NCI-H1417 treated with DMSO at 0.1 percent for 48 hours (cell line): ENCODE measurements at regions not wholly inside any gene's neighbourhood (a gene's known extent, or its start where the extent isn't known, plus 50 kb on each side); places are given as distances from the start of the nearest gene placed in this dataset.

ENCODE experiments used
- DNase-seq: peaks from one replicate; lab custom pipeline; 2025; lab: John Stamatoyannopoulos, UW

DNA sequence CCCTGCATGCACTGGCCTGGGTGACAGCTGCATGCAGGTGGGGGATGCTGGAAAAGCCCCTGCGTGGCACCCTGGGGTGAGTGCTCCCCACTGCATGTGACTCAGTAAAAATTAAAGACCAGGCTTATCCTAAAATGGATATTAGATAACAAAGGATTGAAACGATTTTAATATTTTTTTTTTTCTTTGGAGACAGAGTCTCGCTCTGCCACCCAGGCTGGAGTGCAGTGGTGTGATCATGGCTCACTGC lies 334.9 kb downstream of the C16orf95 start:
- DNase-seq, result no peak

DNA sequence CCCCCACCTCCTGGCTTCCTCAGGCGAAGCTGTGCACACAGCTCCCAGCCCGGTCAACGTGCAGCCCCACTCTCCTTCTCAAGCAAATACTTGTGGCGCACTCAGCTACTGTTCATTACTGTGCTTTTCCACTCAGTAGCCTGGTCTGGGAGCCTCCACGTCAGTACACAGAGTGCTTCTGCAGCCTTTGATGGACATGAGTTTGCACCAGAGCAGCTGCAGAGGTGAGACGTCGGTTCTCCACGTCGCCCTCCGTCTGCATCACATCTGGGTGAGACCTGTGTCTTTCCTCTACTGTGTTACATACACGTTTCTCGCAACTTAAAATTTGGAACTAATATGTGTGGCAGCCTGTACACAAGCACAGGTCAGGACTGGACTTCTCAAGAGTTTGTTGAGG lies 334.3 kb downstream of the C16orf95 start:
- no peak for DNase-seq

DNA sequence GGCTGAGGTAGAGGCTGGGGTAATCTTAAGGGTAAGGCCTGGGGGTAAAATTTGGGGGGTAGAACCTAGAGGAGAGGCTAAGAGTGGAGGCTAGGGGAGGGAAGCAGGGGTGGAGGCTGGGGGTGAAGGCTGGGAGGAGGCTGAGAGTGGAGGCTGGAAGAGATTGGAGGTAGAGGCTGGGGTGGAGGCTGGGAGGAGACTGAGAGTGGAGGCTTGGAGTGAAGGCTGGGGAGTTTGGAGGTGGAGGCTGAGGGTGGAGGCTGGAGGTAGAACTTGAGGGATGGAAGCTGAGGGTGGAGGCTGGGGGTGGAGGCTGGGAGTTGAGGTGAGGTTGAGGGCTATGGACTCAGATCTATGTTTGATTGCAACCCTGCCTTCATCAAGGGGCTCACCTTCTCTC lies 333.6 kb downstream of the C16orf95 start:
- no peak for DNase-seq

DNA sequence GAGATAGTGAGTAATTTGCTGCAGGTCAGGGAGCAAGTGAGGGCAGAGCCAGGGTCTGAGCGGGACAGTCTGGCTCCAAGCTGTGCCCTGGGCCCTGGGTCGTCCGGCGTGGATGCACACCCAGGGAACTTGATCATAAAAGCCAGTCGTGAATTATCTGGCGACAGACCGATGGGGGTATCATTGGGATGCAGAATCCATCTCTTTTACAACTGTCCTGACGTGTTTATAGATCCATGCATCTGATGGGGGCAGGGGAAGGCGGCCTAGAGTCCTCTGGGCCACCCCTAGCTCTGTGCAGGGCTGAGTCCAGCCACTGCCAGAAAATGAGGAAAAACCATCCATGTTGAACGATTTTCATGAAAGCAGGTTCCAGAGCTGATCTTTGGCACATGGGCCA lies 332.8 kb downstream of the C16orf95 start:
- DNase-seq, result no peak

DNA sequence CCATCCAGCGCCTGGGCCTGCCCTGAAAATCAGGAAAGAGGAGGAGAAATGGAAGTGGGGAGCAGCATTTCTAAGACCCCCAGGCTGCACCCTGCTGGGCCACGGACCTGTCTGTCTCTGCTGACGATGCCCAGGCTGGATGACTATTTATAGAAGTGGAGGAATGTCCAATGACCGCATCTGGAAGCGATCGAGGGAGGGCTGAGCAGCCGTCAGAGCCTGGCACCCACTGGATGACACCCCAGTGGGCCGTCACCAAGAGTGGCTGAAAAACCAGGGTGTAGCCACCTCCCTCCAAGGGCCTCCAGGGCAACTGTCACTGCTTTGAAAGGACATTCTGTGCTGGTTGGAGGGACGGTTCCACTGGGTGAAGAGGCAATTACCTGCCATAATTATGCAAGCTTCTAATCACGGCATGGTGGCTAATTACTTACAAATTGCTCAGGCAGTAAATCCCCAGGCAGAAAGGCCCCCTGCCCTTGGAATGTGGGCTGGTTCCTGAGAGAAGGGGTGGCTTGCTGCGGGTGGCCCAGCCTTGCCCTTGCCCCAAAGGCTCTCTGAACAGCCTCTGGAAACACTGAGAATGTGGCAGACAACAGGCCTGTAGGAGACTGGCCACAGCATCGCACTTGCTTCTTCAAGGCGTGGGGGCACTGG lies 332.1 kb downstream of the C16orf95 start:
- DNase-seq, result no peak

DNA sequence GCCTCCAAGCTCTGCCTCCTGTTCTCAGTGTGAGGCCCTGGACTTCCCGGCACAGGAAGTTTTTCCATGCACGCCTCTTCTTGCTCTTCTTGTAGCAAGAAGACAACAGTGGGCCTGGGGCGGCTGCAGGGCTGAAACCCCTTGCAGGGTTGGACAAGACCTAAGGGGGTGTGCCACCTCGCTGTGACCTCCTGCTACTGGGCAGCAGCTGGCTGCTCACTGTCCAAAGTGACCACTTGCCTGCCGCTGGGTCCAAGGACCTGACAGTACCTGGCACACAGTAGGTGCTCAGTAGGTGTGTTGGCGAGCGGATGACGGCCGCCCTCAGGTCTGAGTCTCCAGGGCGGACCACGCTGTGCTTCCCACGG lies 331.6 kb downstream of the C16orf95 start:
- DNase-seq, result no peak

DNA sequence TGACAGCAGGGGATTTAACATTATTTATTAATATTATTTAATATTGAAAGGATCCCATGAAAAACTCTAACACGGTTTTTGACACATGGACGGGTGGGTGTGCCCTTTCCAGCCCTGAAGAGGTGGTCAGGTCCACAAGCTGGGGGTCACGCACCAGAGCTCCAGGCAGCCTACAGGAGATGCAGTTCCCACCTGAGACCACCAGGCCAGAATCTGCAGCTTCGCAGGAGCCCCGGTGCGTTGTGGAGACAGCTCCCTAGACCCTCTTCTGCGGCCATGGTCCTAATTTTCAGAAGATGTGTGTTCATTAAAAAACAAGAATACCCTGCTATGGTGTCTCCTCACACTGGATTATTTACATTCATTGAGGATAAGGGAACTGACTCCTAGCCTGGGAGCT lies 331.1 kb downstream of the C16orf95 start:
- DNase-seq, result no peak

DNA sequence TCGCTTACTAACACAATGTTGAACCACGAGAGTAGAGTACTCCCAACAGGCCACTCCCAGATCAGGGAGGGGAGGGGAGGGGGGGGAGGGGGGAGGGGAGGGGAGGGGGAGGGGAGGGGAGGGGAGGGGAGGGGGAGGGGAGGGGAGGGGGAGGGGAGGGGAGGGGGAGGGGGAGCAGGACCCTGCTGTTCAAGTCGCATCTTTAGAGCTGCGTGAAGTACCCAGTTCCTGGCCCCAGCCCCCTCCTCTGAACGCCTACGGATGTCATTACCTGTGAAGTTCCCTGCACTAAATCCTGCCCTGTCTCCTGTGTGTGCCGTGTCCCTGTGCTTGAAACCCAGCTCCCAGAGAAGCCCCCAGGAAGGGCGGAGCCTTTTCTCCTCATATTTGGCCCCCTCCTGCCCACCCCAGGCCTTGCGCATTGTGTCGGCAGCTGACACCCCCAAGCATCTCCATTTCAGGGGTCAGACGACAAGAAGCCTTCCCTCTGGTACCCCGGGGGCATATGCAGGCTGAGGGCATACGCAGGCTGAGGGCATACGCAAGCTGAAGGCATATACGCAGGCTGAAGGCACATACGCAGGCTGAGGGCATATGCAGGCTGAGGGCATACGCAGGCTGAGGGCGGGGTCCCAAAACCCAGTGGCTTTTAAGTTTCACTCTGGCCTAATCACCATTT lies 330.2 kb downstream of the C16orf95 start:
- DNase-seq, result no peak

DNA sequence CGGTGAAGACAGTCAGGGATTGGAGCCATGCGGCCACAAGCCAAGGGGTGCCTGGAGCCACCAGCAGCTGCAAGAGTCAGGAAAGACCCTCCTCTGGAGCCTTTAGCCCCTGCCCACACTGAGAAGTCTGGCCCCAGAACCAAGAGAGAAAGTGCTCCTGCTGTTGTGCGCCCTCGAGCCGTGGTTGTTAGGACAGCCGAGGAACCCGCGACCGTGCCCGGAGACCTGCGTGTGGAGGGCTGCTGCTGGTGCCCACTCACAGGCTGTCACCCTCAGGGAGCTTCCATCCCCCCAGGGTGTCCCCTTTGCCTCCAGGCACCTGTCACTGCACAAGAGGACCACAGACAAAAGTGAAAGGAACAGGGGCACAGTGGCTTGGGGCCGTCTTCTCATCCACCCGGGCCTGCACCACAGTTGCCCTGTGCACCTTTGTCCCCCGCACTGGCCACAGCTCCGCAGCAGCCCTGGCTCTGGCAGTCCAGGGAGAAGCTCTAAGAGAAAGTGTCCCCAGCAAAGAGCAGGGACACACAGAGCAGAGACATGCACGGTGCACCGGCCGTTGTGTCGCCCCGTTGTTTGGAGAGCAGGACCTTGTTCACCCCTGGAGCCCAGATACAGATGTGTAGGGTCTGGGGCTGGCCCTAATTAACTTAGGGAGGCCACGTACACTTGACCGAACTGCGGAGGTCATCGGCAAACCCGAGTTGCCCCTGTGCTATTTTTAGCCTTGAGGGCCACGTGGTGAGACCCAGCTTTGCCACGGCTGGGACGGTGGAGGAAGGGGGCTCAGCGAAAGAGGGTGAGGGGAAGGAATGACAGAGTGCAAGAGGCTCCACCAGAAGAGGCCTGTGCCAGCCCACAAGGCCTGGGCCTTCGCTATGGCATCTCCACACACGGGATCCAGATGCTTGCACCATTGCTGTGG lies 329.2 kb downstream of the C16orf95 start:
- DNase-seq, result no peak

DNA sequence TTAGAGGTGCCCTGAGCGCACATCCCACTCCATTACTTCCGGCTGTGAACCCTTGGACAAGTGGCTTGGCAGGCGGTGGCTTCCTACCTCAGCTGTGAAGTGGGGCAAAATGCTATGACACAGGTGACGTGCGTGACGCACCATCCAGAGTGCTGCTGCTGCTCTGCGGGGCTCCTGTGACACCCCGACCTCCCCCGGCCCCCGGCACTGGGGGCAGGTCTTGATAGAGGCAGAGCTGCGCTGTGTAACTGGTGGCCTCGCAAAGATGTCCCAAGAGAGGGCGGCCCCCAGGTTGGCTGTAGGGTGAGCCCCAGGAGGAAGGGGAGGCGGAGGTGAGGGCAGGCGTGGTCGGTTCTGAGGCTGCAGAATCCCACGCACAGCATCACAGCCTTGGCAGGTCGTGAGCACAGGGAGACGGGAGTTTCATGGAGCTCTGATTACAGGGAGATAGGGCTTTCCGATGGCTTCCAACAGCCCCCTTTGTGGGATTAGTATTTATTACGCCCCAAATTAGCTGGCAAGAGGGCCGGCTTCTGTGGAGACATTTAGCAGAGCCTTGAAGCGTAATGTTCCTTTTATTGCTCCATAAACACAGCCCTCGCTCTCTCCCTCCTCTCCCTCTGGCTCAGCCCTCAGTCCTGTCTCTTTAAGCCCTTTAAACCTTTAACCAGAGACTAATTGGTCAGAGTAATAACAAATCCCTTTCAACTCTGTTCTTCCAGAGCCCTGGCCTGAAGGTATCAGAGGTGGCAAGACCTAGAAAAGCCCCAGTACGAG lies 328.1 kb downstream of the C16orf95 start:
- DNase-seq, result no peak

DNA sequence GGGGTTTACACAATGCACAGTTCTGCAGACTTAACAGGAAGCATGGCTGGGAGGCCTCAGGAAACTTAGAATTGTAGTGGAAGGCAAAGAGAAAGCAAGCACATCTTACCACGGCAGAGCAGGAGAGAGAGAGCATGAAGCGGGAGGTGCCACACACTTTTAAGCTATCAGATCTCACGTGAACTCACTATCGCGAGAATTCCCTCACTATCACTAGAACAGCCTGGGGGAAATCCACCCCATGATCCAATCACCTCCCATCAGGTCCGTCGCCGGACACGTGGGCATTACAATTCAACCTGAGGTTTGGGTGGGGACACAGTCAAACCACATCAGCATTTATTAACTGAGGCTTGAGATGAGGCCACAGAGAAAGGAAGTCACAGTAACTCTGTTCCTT lies 326.7 kb downstream of the C16orf95 start:
- no peak for DNase-seq

DNA sequence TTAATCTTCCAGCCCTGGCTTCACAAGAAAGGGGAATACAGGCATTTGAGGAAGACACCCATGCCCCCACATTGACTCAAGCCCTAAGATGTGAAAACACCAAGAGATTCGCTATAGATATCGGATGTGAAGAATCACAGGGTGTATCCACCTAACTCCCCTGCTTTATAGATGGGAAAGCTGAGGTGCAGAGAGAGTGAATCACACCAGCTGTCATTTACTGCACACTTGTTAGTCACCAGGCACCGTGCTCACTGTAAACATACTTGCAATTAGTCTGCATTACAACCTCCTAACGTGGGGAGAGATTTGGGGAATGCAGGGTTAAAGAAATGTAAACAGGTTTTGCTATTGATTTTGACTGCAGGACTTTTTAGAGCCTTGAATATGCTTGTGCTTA lies 325.5 kb downstream of the C16orf95 start:
- DNase-seq, result no peak

DNA sequence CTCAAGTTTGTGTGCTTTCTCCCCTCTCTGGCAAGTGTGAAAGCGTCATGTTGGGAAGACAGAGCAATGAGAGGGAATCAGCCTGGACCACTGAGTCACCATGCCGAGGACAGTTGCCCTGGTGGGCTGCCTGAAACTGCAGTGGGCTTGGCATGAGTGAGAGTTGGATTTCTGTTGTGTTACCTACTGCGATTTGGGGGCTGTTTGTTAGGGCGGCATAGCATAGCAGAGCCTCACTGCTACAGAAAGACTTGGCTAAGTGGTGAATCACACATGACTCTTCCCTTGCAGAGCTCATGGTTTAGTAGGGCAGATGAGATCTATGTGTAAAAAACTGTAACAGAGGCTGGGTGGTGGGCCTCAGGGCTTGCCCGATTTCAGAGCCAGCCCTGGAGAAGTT lies 324.6 kb downstream of the C16orf95 start:
- DNase-seq, result no peak

DNA sequence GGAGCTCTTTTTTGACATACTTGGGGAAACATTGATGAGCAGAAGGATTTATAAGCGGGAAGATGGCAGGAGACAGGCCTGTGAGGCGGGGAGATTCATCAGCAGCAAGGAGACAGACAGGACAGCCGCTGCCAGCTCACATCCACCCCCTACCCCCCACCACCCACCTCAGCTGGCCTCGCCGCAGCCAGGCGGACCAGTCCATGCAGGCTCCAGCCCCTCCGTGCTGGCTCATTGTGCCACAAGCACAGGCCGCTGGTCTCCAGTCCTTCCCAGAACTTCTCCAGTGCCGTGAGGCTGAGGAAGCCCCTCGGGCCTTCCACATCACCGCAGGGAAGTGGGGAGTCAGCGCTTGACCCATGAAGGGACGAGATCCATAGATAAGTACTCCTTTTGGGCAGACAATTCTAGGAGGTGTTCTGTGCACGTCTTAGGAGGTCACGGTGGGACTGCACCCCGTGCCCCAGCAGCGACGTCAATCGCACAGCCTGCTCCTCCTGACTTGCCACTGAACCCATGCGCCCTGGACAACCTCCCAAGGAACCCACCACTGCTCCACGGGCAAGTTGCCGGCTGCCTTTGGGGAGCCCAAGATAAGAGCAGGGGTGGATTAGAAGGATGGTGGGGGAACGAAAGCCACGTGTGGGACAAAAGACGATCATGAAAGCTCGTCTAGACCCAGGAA lies 323.6 kb downstream of the C16orf95 start:
- no peak for DNase-seq

DNA sequence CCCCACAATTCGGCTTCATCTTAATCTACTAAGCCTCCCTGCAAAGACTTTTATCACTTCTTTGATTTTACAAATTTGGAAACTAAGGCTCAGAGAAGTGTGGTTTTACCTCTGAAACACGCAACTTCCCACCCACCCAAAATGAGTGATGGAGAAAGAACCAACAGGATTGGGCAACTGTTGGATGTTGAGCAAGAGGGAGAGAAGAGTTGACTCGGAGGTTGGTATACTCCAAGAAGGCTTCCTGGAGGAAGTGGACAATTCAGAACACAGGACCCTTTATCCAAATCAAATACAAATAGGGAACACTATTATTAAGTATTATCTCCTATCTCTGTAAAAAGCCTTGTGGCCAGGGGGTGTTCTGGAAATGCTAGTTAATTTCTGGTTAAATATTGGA lies 323.0 kb downstream of the C16orf95 start:
- DNase-seq, result no peak

DNA sequence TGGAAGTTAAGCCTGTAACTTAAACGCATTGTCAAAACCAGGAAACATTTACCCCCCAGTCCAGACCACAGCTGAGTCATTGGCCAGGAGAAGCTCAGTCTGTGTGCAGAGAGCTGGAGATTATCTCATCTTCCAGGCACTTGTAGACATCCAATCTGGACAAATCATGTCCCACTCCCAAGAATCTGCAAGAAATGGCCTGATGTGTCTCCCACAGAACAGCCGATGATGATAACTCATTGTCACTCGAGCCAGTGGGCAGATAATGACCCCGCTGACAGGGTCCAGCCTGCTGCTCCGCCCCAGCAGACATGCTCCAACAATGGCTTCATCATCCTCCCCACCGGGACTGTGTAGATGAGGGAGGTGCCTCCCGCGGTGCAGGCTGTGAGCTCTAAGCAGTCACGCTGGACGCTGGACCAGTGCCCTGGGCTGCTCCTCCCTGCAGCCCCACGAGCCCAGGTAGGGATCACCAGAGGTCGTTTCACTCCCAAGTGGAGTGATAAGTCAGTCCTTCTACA lies 322.5 kb downstream of the C16orf95 start:
- DNase-seq, result no peak

DNA sequence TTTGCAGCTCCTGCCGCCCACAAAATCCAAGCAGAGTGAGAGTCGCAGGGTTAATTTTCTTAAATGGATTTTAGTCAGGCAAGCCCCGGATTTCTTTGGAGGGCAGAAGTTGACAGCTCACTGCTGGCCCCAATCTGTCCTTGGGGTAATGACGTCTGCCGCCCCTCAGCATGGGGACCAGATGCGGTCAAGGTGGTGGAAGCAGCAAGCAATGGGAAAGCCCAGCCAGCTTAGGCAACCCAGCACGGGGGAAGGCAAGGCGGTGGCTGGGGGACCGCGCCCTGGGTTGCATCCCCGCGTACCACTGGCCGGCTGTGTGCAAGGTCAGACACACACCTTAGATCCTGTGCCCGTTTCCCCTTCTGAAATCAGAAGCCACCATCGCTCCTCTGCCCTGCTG lies 321.7 kb downstream of the C16orf95 start:
- no peak for DNase-seq

DNA sequence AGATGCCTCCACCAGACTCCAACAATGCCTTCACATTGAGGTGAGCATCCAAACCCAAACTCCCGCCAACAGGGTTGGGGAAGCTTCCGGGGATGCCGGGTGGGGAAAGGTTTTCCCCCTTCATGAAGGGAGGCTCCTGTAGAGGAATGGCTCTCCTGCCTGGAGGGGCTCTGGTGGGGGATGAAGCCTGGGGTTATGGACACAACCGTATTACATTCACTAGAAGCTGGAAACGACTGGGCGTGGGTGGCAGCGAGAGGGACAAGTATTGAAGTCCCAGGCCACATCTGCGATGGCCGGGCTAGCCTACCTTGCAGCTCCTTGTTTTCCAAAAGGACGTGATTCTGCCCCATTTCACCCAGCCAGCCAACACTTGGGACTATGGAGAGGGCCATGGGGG lies 321.1 kb downstream of the C16orf95 start:
- no peak for DNase-seq

DNA sequence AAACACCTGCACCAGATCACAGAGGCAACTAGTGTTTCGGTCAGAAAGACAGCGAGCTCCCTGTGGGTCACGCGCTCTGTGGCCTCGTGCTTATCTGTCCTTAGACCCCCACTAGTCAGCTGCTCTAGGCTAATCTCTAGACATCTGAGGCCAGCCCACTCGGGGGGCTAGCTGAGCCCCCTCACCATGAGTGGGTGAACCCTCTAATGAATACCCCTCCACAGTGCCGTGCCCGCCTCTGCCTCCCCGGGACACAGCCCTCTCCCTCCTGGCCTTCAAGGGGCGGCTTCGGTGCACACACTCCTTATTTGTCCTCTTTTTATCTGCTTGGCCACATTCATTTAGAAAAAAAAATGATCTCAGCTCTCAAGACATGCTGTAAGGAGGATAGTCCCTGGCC lies 320.1 kb downstream of the C16orf95 start:
- DNase-seq, result no peak

DNA sequence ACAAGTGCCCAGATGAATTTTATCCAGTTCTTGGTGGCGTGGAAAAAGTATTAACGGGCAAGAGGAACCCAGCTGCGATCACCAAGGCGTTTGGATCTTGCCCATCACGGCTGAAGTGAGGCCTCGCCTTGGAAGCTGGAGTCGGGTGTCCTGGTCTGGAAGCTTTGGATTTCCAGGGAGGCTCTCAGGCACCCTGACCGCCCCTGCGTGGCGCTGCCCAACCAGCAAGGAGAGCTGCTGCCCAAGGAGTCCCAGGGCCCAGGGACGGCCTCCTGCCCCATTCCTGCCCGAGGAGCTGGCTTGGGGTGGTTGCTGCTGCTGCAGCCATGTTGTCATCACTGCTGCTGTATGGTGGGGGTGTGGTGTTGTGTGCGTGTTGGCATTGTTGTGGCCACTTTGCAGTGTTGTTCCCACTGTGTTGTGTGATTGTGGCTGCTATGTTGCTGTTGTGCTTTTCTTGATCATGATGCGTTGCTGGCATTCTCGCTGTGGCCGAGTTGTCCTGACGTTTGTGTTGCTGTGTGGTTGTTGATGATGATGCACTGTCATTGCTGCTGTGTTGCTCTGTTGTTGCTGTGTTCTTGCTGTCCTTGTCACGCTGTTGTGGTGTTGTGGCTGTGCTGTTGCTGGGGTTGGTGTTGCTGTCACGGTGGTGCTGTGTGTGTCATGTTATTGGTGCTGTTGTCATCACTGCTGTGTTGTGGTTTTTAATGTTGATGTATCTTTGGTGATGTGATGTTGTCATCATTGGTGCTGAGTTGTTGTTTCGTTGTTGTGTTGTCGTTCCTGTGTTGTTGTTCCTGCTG lies 318.8 kb downstream of the C16orf95 start:
- no peak for DNase-seq

DNA sequence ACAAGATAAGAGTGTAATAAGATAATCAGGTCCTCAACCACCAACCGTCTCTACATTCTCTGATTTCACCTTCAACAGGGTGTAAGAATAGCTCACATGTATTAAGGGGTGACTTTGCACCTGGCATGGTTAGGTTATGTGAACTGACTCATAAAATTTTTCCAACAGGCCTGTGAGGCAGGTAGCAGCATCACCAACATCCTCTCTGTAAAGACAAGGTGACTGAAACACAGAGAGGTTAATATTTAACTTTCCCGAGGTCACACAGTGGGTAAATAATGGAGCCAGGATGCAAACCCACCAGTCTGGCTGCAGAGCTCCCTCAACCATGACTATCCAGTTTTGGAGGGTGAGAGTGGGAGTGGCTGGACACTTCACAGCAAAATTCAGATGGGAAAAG lies 317.2 kb downstream of the C16orf95 start:
- DNase-seq, result no peak
